ENCODE measurements at regions not wholly inside any gene's neighbourhood (a gene's known extent, or its start where the extent isn't known, plus 50 kb on each side); places are given as distances from the start of the nearest gene placed in this dataset.

DNA sequence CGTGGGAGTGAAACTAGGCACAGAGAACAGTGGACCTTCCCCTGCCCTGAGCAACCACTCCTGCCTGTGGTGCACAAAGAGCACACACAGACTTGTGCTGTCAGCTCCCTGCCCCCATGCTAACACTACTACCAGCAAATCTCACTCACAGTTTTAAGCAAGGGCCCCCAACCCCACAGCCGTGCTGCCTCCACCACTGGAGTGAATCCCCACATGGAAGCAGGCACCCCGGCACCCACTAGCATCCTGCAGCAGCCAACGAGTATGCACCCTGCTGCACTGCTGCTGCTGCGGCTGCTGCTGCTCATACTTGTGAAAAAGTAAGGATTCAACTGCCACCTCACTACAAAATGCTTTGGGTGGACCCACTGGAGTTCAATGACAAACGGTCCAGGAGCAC lies 435.5 kb downstream of the SLCO4C1 start:
- TF ChIP-seq SIN3A (IDR thresholded peaks at IDR 0.05; ENCODE audit: borderline replicate concordance, insufficient read depth, low read length) (no peak), POLR2AphosphoS5 (IDR thresholded peaks at IDR 0.05; ENCODE audit: low read depth, low read length) (no peak)
